WTC11 (cell line): ENCODE measurements at regions not wholly inside any gene's neighbourhood (a gene's known extent, or its start where the extent isn't known, plus 50 kb on each side); places are given as distances from the start of the nearest gene placed in this dataset.

Source experiments
- MYBL2 ChIP-seq: sonication (generic); formaldehyde crosslinking; IDR thresholded peaks from 2 replicates; pipeline ENCODE4 v1.8.1; 2023; ENCODE audit warnings: mild to moderate bottlenecking, moderate library complexity, missing genetic modification reagents
- ZNF232 ChIP-seq: sonication (generic); formaldehyde crosslinking; IDR thresholded peaks from 2 replicates; pipeline ENCODE4 v1.8.0; 2022; ENCODE audit warnings: mild to moderate bottlenecking, missing genetic modification reagents
- ZNF317 ChIP-seq: sonication (generic); formaldehyde crosslinking; IDR thresholded peaks from 2 replicates; pipeline ENCODE4 v1.8.1; 2023; ENCODE audit warnings: low read depth, mild to moderate bottlenecking, moderate library complexity, missing genetic modification reagents, borderline replicate concordance
- TF ChIP-seq, protein P1 (sequence below): fragments of 200-600 bp; IDR thresholded peaks from 2 replicates; pipeline ENCODE4 v1.8.0; 2022; ENCODE audit warnings: antibody characterized with exemption
- TF ChIP-seq, protein P2 (sequence below): sonication (generic); formaldehyde crosslinking; IDR thresholded peaks from 2 replicates; pipeline ENCODE4 v1.8.0; 2022; ENCODE audit warnings: mild to moderate bottlenecking, missing genetic modification reagents
- TF ChIP-seq, protein P3 (sequence below): sonication (generic); formaldehyde crosslinking; IDR thresholded peaks from 2 replicates; pipeline ENCODE4 v1.8.0; 2022; ENCODE audit warnings: mild to moderate bottlenecking, missing genetic modification reagents

- TF ChIP-seq, protein P1, sequence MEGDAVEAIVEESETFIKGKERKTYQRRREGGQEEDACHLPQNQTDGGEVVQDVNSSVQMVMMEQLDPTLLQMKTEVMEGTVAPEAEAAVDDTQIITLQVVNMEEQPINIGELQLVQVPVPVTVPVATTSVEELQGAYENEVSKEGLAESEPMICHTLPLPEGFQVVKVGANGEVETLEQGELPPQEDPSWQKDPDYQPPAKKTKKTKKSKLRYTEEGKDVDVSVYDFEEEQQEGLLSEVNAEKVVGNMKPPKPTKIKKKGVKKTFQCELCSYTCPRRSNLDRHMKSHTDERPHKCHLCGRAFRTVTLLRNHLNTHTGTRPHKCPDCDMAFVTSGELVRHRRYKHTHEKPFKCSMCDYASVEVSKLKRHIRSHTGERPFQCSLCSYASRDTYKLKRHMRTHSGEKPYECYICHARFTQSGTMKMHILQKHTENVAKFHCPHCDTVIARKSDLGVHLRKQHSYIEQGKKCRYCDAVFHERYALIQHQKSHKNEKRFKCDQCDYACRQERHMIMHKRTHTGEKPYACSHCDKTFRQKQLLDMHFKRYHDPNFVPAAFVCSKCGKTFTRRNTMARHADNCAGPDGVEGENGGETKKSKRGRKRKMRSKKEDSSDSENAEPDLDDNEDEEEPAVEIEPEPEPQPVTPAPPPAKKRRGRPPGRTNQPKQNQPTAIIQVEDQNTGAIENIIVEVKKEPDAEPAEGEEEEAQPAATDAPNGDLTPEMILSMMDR = no peak
- TF ChIP-seq MYBL2 (CRISPR knock-in tag) = no peak
- no peak for TF ChIP-seq ZNF232
- no peak for TF ChIP-seq ZNF317
- TF ChIP-seq, protein P2, sequence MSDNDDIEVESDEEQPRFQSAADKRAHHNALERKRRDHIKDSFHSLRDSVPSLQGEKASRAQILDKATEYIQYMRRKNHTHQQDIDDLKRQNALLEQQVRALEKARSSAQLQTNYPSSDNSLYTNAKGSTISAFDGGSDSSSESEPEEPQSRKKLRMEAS = no peak
- TF ChIP-seq, protein P3, sequence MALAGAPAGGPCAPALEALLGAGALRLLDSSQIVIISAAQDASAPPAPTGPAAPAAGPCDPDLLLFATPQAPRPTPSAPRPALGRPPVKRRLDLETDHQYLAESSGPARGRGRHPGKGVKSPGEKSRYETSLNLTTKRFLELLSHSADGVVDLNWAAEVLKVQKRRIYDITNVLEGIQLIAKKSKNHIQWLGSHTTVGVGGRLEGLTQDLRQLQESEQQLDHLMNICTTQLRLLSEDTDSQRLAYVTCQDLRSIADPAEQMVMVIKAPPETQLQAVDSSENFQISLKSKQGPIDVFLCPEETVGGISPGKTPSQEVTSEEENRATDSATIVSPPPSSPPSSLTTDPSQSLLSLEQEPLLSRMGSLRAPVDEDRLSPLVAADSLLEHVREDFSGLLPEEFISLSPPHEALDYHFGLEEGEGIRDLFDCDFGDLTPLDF (CRISPR knock-in tag) = no peak
Observed at GRCh38 chr9:107190061-107190935, 92.8 kb upstream of the RAD23B start.
